GM10266 (cell line): ENCODE measurements at regions not wholly inside any gene's neighbourhood (a gene's known extent, or its start where the extent isn't known, plus 50 kb on each side); places are given as distances from the start of the nearest gene placed in this dataset.

Experiments used
- DNase-seq: peaks from one replicate; pipeline ENCODE4 v3.0.0; 2012; ENCODE audit errors: extremely low spot score
- CTCF ChIP-seq: IDR thresholded peaks from 2 replicates; pipeline ENCODE4 v1.5.1; 2012; ENCODE audit warnings: mild to moderate bottlenecking, low read depth; ENCODE audit not compliant: control insufficient read depth, insufficient read depth; ENCODE audit errors: missing control alignments

DNA sequence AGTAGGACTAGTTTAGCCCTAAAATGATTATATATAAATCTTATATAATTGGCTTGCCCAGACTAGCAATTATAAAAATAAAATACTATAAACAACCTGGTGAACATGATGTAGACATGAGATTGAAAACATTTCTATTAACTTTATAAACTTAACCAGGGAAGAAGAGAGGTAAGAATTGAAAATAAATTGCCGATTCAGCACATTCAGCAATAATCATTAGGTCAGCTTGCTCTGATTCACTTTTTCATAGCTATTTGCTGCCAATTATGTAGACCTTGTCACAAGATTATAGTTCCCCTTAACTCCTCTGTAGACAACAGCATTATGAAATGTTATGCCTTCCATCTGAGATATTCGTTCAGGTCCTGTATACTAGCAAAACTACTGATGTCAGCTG, 199.3 kb upstream of the CA10 start:
- no peak for TF ChIP-seq CTCF
- DNase-seq: no peak

GRCh38 chr17:52336796-52337195, 178.3 kb upstream of the CA10 start:
- no peak for DNase-seq
- no peak for TF ChIP-seq CTCF

GRCh38 chr17:52306314-52306713, 147.8 kb upstream of the CA10 start:
- DNase-seq: no peak
- TF ChIP-seq CTCF: no peak

- DNase-seq: no peak
- no peak for TF ChIP-seq CTCF
Observed at GRCh38 chr17:52298881-52299280, 140.4 kb upstream of the CA10 start.

GRCh38 chr17:52297230-52298010, 138.9 kb upstream of the CA10 start:
- no peak for TF ChIP-seq CTCF
- no peak for DNase-seq

GRCh38 chr17:52294301-52294700, 135.8 kb upstream of the CA10 start:
- TF ChIP-seq CTCF: no peak
- no peak for DNase-seq

DNA sequence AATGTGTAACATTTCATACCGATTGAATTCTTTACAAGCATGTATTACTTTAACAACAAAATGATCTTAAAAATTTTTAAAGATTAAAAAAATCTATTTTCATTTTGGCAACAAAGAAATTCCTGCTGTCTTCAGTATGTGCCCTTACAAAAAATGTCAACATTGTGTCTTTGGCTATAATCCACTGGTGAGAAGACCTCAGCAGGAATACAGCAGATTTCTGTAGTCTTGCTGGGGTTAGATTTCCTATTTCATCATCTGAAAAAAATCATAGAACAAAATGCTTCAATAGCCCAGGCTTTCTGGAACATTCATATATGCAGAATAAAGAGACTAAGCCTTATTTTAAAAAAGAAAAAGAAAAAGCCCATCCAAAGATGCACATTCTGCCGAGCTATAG, 129.1 kb upstream of the CA10 start:
- no peak for DNase-seq
- TF ChIP-seq CTCF: no peak
